ENCODE measurements at regions not wholly inside any gene's neighbourhood (a gene's known extent, or its start where the extent isn't known, plus 50 kb on each side); places are given as distances from the start of the nearest gene placed in this dataset.
"Not testable (repeated sequence)": the region's sequence is repeated elsewhere in the genome, so short reads cannot be mapped to it uniquely, and the experiment has no call there.

DNA sequence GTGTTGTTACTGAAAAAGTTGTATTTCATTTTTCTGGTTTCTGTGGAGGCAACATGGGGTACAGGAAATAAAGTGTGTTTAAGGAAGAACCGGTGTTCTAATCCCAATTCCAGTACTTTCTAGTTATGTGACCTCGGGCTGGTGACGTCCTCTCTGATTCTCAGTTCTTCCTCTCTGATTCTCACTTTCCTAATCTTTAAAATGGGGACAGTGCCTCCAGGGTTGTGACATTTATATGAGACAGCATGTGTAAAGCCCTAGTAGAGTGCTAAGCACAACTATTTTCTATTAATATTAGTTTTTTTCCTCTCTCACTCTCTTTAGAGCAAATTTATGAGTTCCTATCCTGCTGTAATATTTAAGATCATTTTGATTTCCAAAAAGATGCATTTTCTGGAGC is 50.9 kb upstream of the PTPDC1 start:
- ChIA-PET POLR2A (no interaction called here), CTCF (no interaction called here)
- no peak for DNase-seq (ENCODE audit: extremely low spot score)
- TF ChIP-seq CTCF (IDR thresholded peaks at IDR 0.05; ENCODE audit: control extremely low read depth, extremely low read depth, low read depth, missing control alignments) = no peak

DNA sequence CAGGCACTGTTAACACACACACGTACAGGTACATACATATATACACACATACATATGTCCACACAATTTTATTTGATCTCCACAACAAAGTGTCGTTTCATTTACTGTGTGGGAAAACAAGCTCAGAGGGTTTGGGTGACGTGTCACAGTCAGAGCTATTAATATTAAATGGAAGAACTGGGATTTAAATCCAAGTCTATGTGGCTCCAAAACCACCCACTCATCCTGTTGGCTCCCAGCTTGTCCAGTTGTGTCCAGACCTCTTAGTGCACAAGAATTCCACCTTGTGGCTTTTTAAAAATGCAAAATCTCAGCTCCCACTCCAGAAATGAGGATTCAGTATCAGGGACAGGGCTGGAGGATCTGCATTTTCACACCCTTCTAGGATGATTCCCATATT is 52.3 kb upstream of the PTPDC1 start:
- TF ChIP-seq CTCF (IDR thresholded peaks at IDR 0.05; ENCODE audit: control extremely low read depth, extremely low read depth, low read depth, missing control alignments) = no peak
- ChIA-PET CTCF (interaction anchor here (1.0 to 1.7 kb wide), 8 partner anchors 9 to 182 kb away, joined by 3 to 5 read pairs (median 3); no protein-coding TSS in a partner anchor), POLR2A (no interaction called here)
- no peak for DNase-seq (ENCODE audit: extremely low spot score)

DNA sequence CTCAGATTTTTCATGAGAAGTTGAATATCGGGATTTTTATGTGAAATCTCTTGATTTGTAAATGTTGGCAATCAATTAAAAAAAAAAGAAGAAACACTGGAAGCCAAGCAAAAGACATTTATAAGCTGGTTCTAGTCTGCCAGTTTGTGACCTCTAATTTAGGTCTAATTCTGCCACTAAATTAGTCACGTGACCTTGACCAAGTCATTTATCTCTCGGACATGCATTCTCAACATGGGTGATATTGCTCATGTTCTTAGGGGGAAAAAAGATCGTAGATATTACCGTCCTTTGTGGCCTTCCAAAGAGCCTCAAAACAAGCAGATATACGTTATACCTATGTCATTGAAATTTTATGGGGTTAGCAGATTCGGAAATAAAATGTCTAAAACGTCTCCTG is 52.9 kb upstream of the PTPDC1 start:
- ChIA-PET CTCF (interaction anchor here (1.1 to 1.7 kb wide), 5 partner anchors 10 to 182 kb away, joined by 3 to 5 read pairs (median 4); no protein-coding TSS in a partner anchor), POLR2A (no interaction called here)
- DNase-seq (ENCODE audit: extremely low spot score) = no peak
- TF ChIP-seq CTCF (IDR thresholded peaks at IDR 0.05; ENCODE audit: control extremely low read depth, extremely low read depth, low read depth, missing control alignments) = no peak

GRCh38 chr9:94030318-94031179 is 53.7 kb upstream of the PTPDC1 start:
- TF ChIP-seq CTCF (IDR thresholded peaks at IDR 0.05; ENCODE audit: control extremely low read depth, extremely low read depth, low read depth, missing control alignments) = no peak
- POLR2A ChIA-PET = no interaction called here
- CTCF ChIA-PET = no interaction called here
- DNase-seq (ENCODE audit: extremely low spot score) = peak; percentile 93

DNA sequence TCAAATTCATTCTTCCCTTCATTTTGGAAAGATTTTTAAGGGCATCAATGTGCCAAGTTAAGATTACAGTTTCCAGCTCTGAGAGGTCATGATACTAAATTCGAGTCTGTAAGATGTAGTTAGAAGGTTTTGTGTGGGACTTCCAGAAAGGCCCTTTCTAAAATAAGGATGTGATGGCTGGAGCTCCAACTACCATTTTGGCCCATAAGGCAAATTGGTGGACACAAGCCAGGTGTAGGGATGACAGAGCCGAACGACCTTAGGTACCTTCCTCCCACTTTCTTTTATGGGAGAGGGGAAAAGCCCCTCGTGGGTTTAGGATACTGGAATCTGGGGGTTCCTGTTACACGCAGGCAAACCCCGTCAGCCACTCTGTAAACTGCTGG is 54.3 kb upstream of the PTPDC1 start:
- POLR2A ChIA-PET = no interaction called here
- CTCF ChIA-PET = no interaction called here
- no peak for TF ChIP-seq CTCF (IDR thresholded peaks at IDR 0.05; ENCODE audit: control extremely low read depth, extremely low read depth, low read depth, missing control alignments)
- no peak for DNase-seq (ENCODE audit: extremely low spot score)

GRCh38 chr9:94026816-94027215 is 57.4 kb upstream of the PTPDC1 start:
- ChIA-PET POLR2A (no interaction called here), CTCF (interaction anchor here (1.1 kb wide), 1 partner anchor 13 kb away, joined by 4 read pairs; no protein-coding TSS in a partner anchor)
- no peak for TF ChIP-seq CTCF (IDR thresholded peaks at IDR 0.05; ENCODE audit: control extremely low read depth, extremely low read depth, low read depth, missing control alignments)
- DNase-seq (ENCODE audit: extremely low spot score) = no peak

GRCh38 chr9:94022476-94022875 is 61.8 kb upstream of the PTPDC1 start:
- CTCF ChIA-PET, POLR2A ChIA-PET: not testable (repeated sequence)

DNA sequence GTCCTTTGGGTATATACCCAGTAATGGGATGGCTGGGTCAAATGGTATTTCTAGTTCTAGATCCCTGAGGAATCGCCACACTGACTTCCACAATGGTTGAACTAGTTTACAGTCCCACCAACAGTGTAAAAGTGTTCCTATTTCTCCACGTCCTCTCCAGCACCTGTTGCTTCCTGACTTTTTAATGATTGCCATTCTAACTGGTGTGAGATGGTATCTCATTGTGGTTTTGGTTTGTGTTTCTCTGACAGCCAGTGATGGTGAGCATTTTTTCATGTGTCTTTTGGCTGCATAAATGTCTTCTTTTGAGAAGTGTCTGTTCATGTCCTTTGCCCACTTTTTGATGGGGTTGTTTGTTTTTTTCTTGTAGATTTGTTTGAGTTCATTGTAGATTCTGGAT is 63.4 kb upstream of the PTPDC1 start:
- CTCF ChIA-PET; DNase-seq (ENCODE audit: extremely low spot score); POLR2A ChIA-PET: not testable (repeated sequence)

More at GRCh38 chr9:94022476-94022875, 61.8 kb upstream of the PTPDC1 start:
- DNase-seq (ENCODE audit: extremely low spot score) = not testable (repeated sequence)
